HEK293T (cell line): ENCODE measurements at regions not wholly inside any gene's neighbourhood (a gene's known extent, or its start where the extent isn't known, plus 50 kb on each side); places are given as distances from the start of the nearest gene placed in this dataset.

Source experiments
- ARNT ChIP-seq: fragments of 450-650 bp; IDR thresholded peaks from 2 replicates; pipeline ENCODE4 v1.6.1; 2017; ENCODE audit warnings: mild to moderate bottlenecking
- BHLHE40 ChIP-seq: fragments of 450-650 bp; IDR thresholded peaks from 2 replicates; pipeline ENCODE4 v1.6.1; 2016; ENCODE audit warnings: mild to moderate bottlenecking, moderate library complexity, borderline replicate concordance
- CTBP1 ChIP-seq: fragments of 450-650 bp; IDR thresholded peaks from 2 replicates; pipeline ENCODE4 v1.6.1; 2016; ENCODE audit warnings: borderline replicate concordance
- FOXA1 ChIP-seq: fragments of 450-650 bp; IDR thresholded peaks from 2 replicates; pipeline ENCODE4 v1.6.1; 2016; ENCODE audit warnings: mild to moderate bottlenecking
- FOXK2 ChIP-seq: fragments of 450-650 bp; IDR thresholded peaks from 2 replicates; pipeline ENCODE4 v1.6.1; 2016; ENCODE audit warnings: mild to moderate bottlenecking
- FOXM1 ChIP-seq: fragments of 450-650 bp; IDR thresholded peaks from 2 replicates; pipeline ENCODE4 v1.6.1; 2017; ENCODE audit warnings: mild to moderate bottlenecking, borderline replicate concordance
- LEF1 ChIP-seq: fragments of 450-650 bp; IDR thresholded peaks from 2 replicates; pipeline ENCODE4 v1.6.1; 2017; ENCODE audit warnings: mild to moderate bottlenecking, borderline replicate concordance
- NFRKB ChIP-seq: fragments of 450-650 bp; IDR thresholded peaks from 2 replicates; pipeline ENCODE4 v1.6.1; 2016; ENCODE audit warnings: mild to moderate bottlenecking, moderate library complexity
- PKNOX1 ChIP-seq: fragments of 450-650 bp; IDR thresholded peaks from 2 replicates; pipeline ENCODE4 v1.6.1; 2016
- SP1 ChIP-seq: fragments of 450-650 bp; IDR thresholded peaks from 2 replicates; pipeline ENCODE4 v1.6.1; 2017
- SUZ12 ChIP-seq: fragments of 450-650 bp; IDR thresholded peaks from 2 replicates; pipeline ENCODE4 v1.6.1; 2016; ENCODE audit warnings: mild to moderate bottlenecking
- TARDBP ChIP-seq: fragments of 450-650 bp; IDR thresholded peaks from 2 replicates; pipeline ENCODE4 v1.6.1; 2016
- ZNF384 ChIP-seq: fragments of 450-650 bp; IDR thresholded peaks from 2 replicates; pipeline ENCODE4 v1.6.1; 2016

- no peak for TF ChIP-seq FOXM1
- TF ChIP-seq FOXK2: no peak
- TF ChIP-seq FOXA1: no peak
- TF ChIP-seq PKNOX1: no peak
- TF ChIP-seq ARNT: no peak
- TF ChIP-seq CTBP1: no peak
- no peak for TF ChIP-seq NFRKB
- no peak for TF ChIP-seq TARDBP
- no peak for TF ChIP-seq ZNF384
- no peak for TF ChIP-seq BHLHE40
- no peak for TF ChIP-seq SP1
- no peak for TF ChIP-seq LEF1
- TF ChIP-seq SUZ12: no peak
Measured at GRCh38 chr3:26293329-26293844, 329.2 kb upstream of the LRRC3B start.
